ENCODE measurements at regions not wholly inside any gene's neighbourhood (a gene's known extent, or its start where the extent isn't known, plus 50 kb on each side); places are given as distances from the start of the nearest gene placed in this dataset.
"Not testable (repeated sequence)": the region's sequence is repeated elsewhere in the genome, so short reads cannot be mapped to it uniquely, and the experiment has no call there.

DNA sequence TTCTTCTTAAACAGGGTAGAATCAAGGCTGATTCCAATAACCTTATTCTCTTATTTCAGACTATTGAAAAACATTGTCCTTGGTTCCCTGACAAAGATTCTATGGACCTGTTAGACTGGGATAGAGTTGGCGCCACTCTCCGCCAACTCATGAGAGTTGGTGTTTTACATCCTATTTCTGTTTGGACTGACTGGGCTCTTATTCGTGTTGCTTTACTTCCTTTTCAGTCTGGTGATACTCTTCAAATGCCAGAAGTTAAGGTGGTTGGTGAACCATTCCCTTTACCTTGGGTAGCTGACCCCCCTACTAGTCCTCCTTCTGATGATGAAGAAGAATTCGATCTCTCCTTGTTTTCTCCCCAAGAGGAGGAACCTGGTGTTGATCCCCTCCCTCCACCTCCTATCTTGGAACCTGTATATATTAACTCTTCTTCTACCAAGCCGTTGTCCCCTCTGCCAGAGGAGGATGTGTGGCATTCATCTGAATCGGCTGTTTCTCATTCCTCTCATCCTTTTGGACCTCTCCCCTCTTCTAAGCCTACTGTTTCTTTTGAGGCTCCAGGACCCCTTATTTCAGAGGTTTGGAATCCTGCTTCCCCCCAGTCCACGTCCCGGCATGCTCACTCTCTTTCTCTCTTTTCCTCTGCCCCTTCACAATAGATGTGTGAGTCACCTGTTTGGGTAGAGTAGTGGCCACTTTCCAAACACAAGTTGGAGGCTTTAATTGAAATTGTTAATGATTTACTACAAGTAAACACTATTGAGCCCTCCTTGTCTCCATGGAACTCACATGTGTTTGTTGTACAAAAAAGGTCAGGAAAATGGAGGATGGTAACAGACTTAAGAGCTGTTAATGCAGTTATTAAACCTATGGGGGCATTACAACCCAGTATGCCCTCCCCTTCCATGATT is 585.7 kb downstream of the NSUN3 start:
- ATAC-seq; H3K27me3 ChIP-seq (ENCODE audit: control insufficient read depth, insufficient read depth); H3K4me1 ChIP-seq (ENCODE audit: control insufficient read depth, insufficient read depth, low read length); H3K4me3 ChIP-seq (ENCODE audit: low read length); H3K9me3 ChIP-seq (ENCODE audit: control insufficient read depth, low read length); DNase-seq; intact Hi-C loops (cut with DNase I); H3K27ac ChIP-seq (ENCODE audit: low read length): not testable (repeated sequence)
- 84% methylated on average over 8 of the region's 8 CpGs for WGBS

DNA sequence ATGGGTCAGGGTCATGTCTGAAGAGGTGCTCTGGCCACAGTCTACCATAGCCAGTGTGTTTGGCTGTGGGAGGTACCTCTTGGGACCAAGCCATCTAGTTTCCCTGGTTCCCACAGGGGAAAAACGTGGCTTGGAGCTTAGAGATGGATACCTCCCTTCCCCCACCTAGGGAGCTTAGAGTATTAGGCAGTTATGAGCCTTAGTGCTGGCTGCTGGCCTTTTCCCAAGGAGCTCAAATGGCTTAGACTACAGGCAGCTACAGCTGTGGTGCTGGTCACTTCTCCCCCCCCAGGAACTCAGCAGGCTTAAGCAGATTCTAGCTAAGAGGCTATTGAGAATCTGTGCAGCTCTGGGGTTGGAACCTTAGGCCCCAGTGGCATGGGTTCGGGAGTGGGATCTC is 591.2 kb downstream of the NSUN3 start:
- no peaks in the 10 kb centered on the region for H3K27me3 ChIP-seq (ENCODE audit: control insufficient read depth, insufficient read depth)
- no peak for DNase-seq
- no peak overlapping the region for H3K4me3 ChIP-seq (ENCODE audit: low read length)
- H3K4me1 ChIP-seq (ENCODE audit: control insufficient read depth, insufficient read depth, low read length), result no peaks in the 10 kb centered on the region
- no peak overlapping the region for H3K27ac ChIP-seq (ENCODE audit: low read length)
- 47% methylated on average over 2 of the region's 2 CpGs for WGBS
- H3K9me3 ChIP-seq (ENCODE audit: control insufficient read depth, low read length), result no peaks in the 10 kb centered on the region
- intact Hi-C loops (cut with DNase I), result no loop called here
- no peak for ATAC-seq

DNA sequence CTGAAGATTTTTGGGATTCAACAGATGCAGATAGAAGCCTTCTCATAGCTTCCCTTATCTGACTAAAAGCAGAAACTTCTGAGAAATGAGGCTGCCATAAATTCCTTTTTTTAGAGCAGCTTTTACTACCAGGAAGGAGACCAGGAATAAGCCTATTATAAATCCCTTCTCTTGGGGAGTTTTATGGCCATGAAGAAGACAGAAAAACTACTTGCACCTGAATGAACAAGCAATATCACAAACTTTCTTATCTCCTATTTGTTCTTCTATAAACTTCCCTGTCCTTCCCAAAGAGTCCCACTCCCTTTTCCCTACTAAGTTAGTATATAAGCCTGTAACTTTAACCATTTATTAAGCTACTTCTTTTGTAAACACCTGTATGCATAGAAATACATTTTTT is 603.1 kb downstream of the NSUN3 start:
- intact Hi-C loops (cut with DNase I), result no loop called here
- no peaks in the 10 kb centered on the region for H3K27me3 ChIP-seq (ENCODE audit: control insufficient read depth, insufficient read depth)
- no peaks in the 10 kb centered on the region for H3K9me3 ChIP-seq (ENCODE audit: control insufficient read depth, low read length)
- no peak for ATAC-seq
- no peak overlapping the region for H3K4me3 ChIP-seq (ENCODE audit: low read length)
- no peak for DNase-seq
- no peaks in the 10 kb centered on the region for H3K4me1 ChIP-seq (ENCODE audit: control insufficient read depth, insufficient read depth, low read length)
- no peak overlapping the region for H3K27ac ChIP-seq (ENCODE audit: low read length)

DNA sequence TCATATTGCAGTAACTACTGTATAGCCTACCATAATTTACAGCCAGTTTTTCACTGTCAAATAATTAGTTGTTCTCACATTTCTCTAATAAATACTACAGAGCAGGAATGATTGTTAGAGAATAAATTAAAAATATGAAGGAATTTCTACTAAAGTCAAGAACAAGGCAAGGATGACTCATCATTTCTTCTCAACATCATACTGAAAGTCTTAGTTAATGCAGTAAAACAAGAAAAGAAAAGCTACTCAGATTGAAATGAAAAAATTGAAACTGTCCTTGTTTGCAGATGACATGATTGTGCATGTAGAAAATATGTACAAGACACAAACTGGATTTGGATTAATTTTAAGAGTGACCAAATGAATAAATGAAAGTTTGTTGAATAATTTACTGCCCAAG is 608.2 kb downstream of the NSUN3 start:
- DNase-seq, result no peak

DNA sequence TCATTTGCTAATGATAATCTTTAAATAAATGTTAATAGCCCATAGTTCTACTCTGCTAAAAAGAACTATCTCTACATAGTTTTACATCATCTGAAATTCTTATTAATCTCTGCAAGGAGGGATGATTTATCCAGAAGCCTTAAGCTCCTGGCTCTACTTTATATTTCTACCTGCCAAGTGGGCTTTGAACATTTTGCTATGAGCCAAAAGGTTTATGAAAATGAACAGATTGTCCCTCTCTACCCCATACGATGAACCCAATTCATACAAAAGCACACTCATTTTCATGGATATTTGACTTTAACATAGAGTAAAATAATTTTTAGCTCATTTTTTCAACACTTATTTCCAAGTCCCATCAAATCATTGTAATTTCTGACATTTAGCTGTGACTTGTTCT is 611.0 kb downstream of the NSUN3 start:
- Histone ChIP-seq H3K27me3 (ENCODE audit: control insufficient read depth, insufficient read depth) (no peaks in the 10 kb centered on the region), H3K27ac (ENCODE audit: low read length) (no peak overlapping the region), H3K4me3 (ENCODE audit: low read length) (no peak overlapping the region), H3K4me1 (ENCODE audit: control insufficient read depth, insufficient read depth, low read length) (no peaks in the 10 kb centered on the region), H3K9me3 (ENCODE audit: control insufficient read depth, low read length) (no peaks in the 10 kb centered on the region)
- DNase-seq (no peak), ATAC-seq (no peak)
- 73% methylated on average over 1 of the region's 1 CpG for WGBS
- intact Hi-C loops (cut with DNase I), result no loop called here

More for the DNA sequence above, 608.2 kb downstream of the NSUN3 start:
- H3K27me3 ChIP-seq (ENCODE audit: control insufficient read depth, insufficient read depth), result no peaks in the 10 kb centered on the region
- H3K9me3 ChIP-seq (ENCODE audit: control insufficient read depth, low read length), result no peaks in the 10 kb centered on the region
- no peaks in the 10 kb centered on the region for H3K4me1 ChIP-seq (ENCODE audit: control insufficient read depth, insufficient read depth, low read length)
- no peak for ATAC-seq
- H3K4me3 ChIP-seq (ENCODE audit: low read length), result no peak overlapping the region
- H3K27ac ChIP-seq (ENCODE audit: low read length), result no peak overlapping the region
- intact Hi-C loops (cut with DNase I), result no loop called here

DNA sequence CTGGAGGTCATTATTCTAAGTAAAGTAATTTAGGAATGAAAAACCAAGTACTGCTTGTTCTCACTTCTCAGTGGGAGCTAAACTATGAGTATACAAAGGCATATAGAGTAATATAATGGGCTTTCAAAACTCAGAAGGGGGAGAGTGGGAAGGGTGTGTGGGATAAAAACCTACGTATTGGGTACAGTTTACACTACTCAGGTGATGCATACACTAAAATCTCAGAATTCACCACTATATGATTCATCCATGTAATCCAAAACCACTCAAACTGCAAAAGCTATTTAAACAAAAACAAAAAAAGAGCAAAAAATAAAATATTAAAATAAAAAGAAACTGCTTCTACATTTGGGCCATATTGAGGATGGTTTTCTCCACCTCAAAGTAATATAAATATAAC is 623.3 kb downstream of the NSUN3 start:
- intact Hi-C loops (cut with DNase I), result no loop called here
- Histone ChIP-seq H3K27me3 (ENCODE audit: control insufficient read depth, insufficient read depth) (no peaks in the 10 kb centered on the region), H3K4me3 (ENCODE audit: low read length) (no peak overlapping the region), H3K9me3 (ENCODE audit: control insufficient read depth, low read length) (no peaks in the 10 kb centered on the region), H3K27ac (ENCODE audit: low read length) (no peak overlapping the region), H3K4me1 (ENCODE audit: control insufficient read depth, insufficient read depth, low read length) (no peaks in the 10 kb centered on the region)
- 65% methylated on average over 1 of the region's 1 CpG for WGBS
- DNase-seq (no peak), ATAC-seq (no peak)

DNA sequence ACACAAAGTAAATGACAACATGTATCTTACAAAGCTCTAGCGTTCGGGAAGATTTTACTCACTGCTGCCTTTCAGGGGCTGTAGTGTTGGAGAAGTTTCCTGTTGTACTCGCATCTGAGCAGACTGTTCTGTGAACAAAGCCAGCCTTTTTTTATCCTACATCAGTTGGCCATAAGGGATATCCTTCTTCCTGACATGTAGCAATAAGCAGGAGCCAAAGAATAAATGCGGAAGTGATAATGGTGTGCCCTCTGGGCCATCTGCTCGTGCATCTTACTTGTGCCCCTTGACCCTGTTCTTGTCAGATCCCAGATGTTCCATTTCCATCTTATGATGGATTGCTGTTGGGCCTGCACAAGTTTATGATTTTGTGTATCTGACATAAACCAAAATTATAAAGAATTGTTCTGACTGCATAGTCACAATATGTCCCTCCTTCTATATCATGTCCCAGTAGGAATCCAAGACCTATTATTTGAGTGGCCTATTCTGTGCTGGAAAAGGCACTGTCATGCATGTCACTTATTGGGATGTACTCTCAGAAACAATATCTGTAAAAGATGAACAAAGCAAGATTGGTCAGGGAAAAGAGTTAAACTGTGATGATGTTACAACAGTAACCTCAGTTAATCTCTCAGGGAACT is 631.3 kb downstream of the NSUN3 start:
- H3K4me3 ChIP-seq (ENCODE audit: low read length), result no peak overlapping the region
- ATAC-seq (no peak), DNase-seq (no peak)
- WGBS, result 38% methylated on average over 5 of the region's 5 CpGs
- H3K4me1 ChIP-seq (ENCODE audit: control insufficient read depth, insufficient read depth, low read length), result no peaks in the 10 kb centered on the region
- H3K9me3 ChIP-seq (ENCODE audit: control insufficient read depth, low read length), result no peaks in the 10 kb centered on the region
- intact Hi-C loops (cut with DNase I), result no loop called here
- no peak overlapping the region for H3K27ac ChIP-seq (ENCODE audit: low read length)
- no peaks in the 10 kb centered on the region for H3K27me3 ChIP-seq (ENCODE audit: control insufficient read depth, insufficient read depth)

DNA sequence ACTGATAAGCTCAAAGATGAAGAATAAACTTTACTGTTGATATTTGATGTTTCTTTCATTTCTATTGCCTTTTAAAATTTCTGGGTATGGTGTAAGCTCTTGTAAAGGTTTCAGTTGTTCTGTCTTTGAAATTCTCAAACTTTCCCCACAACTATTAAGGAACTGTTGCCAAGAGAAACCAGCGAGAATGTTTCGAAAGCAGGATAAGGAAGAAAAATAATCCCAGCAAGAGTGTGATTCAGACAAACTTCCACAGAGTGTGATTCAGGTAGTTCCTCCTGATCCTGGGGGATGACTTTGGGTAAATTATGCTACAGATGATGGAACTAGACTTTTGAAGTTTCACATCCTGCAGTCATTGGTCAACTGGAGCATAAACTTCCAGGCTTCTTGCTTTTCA is 632.0 kb downstream of the NSUN3 start:
- no peak for ATAC-seq
- Histone ChIP-seq H3K4me1 (ENCODE audit: control insufficient read depth, insufficient read depth, low read length) (no peaks in the 10 kb centered on the region), H3K27me3 (ENCODE audit: control insufficient read depth, insufficient read depth) (no peaks in the 10 kb centered on the region), H3K9me3 (ENCODE audit: control insufficient read depth, low read length) (no peaks in the 10 kb centered on the region), H3K27ac (ENCODE audit: low read length) (no peak overlapping the region), H3K4me3 (ENCODE audit: low read length) (no peak overlapping the region)
- DNase-seq, result no peak
- intact Hi-C loops (cut with DNase I), result no loop called here
- WGBS, result 54% methylated on average over 2 of the region's 2 CpGs

DNA sequence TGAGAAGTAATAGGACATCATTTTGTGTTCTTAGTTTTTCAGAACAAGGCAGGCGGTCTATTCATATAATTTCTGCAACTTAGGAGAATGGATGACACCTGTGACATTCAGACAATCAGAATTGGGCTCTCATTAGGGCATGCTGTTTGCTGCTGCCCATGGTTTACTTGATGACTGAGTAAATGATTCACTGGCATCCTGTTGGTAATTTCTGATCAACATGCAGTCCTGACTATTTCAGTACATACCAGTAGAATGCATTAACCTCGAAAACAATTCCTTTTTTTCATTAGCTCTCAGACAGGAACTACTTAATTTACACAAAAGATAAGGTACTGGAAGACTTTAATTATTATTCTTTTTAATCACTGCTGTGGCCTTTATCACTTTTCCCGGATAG is 641.6 kb downstream of the NSUN3 start:
- Histone ChIP-seq H3K4me1 (ENCODE audit: control insufficient read depth, insufficient read depth, low read length) (no peaks in the 10 kb centered on the region), H3K9me3 (ENCODE audit: control insufficient read depth, low read length) (no peaks in the 10 kb centered on the region), H3K4me3 (ENCODE audit: low read length) (no peak overlapping the region), H3K27me3 (ENCODE audit: control insufficient read depth, insufficient read depth) (no peaks in the 10 kb centered on the region), H3K27ac (ENCODE audit: low read length) (no peak overlapping the region)
- DNase-seq, result no peak
- no peak for ATAC-seq
- WGBS, result 62% methylated on average over 3 of the region's 3 CpGs
- intact Hi-C loops (cut with DNase I), result no loop called here

DNA sequence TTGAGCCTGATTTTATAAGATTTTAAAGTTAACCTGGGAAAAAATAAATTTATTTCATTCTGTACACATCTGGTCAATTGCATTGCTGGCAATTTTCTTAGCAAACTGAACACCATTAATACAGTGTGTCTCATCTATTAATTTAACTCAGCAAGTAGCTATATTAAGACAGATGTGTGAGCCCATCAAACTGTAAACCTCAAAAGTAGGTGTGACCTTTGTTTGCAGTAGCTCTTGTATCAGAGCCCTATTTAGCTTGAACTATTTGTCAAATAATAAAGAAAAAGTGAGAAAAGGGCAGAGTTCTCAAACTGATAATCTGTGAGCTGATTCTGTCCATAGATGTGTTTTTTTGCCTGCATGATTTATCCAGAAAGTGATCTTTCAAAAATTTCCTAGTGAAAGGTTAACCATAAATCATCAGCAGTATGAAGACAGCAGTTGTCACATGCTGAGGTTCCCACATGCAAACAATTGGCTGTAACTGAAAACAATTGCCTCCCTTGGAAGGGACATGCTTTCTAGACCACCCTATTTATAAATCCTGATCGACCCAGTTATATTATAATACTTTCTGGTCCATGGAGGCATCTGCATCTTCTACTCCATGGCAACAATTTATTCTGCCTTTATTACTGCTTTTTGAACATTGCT is 646.5 kb downstream of the NSUN3 start:
- H3K27me3 ChIP-seq (ENCODE audit: control insufficient read depth, insufficient read depth), result no peaks in the 10 kb centered on the region
- intact Hi-C loops (cut with DNase I), result no loop called here
- DNase-seq (no peak), ATAC-seq (no peak)
- no peaks in the 10 kb centered on the region for H3K9me3 ChIP-seq (ENCODE audit: control insufficient read depth, low read length)
- WGBS, result 43% methylated on average over 1 of the region's 1 CpG
- no peak overlapping the region for H3K4me3 ChIP-seq (ENCODE audit: low read length)
- H3K4me1 ChIP-seq (ENCODE audit: control insufficient read depth, insufficient read depth, low read length), result no peaks in the 10 kb centered on the region
- no peak overlapping the region for H3K27ac ChIP-seq (ENCODE audit: low read length)

DNA sequence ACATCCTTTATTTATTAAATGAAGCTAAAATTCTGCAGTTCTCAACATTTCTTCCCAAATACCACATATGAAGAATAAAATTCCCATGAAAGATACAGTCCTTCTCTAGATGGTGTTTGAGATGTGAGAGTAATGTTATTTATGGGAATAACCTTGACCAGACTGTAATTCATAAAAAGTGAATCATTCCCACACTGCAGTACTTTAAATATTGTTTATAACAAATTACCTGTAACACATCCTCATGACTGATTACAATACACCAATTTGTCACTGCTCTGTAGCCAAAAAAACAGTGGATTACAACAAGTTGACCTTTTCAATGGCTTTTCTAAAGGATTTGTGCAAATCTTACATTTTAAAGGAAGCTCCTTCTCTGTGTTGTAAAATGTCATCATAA is 651.3 kb downstream of the NSUN3 start:
- ATAC-seq, result no peak
- DNase-seq, result no peak

More for the DNA sequence above, 651.3 kb downstream of the NSUN3 start:
- Histone ChIP-seq H3K27me3 (ENCODE audit: control insufficient read depth, insufficient read depth) (no peaks in the 10 kb centered on the region), H3K4me1 (ENCODE audit: control insufficient read depth, insufficient read depth, low read length) (no peaks in the 10 kb centered on the region), H3K27ac (ENCODE audit: low read length) (no peak overlapping the region), H3K9me3 (ENCODE audit: control insufficient read depth, low read length) (no peaks in the 10 kb centered on the region), H3K4me3 (ENCODE audit: low read length) (no peak overlapping the region)
- intact Hi-C loops (cut with DNase I), result no loop called here
